GM19455 (cell line): ENCODE measurements at regions not wholly inside any gene's neighbourhood (a gene's known extent, or its start where the extent isn't known, plus 50 kb on each side); places are given as distances from the start of the nearest gene placed in this dataset.

Source experiments
- ATAC-seq: cut with Tn5 transposase; IDR thresholded peaks from one replicate; pipeline ENCODE4 v1.9.1; 2021; ENCODE audit not compliant: unreplicated experiment

- ATAC-seq, result no peak
These were observed 191.1 kb downstream of the MAP2K6 start for GRCh38 chr17:69605571-69605970.

- ATAC-seq, result no peak
These were observed 191.8 kb downstream of the MAP2K6 start for GRCh38 chr17:69606142-69606800.

GRCh38 chr17:69607162-69607834, 192.8 kb downstream of the MAP2K6 start:
- peak; percentile 91 for ATAC-seq

GRCh38 chr17:69608141-69608540, 193.6 kb downstream of the MAP2K6 start:
- no peak for ATAC-seq

- ATAC-seq, result no peak
These were observed 194.4 kb downstream of the MAP2K6 start for GRCh38 chr17:69608808-69609472.

- no peak for ATAC-seq
These were observed 195.2 kb downstream of the MAP2K6 start for GRCh38 chr17:69609473-69610305.

GRCh38 chr17:69620363-69620762, 205.9 kb downstream of the MAP2K6 start:
- ATAC-seq, result no peak

- no peak for ATAC-seq
These were observed 211.0 kb downstream of the MAP2K6 start for GRCh38 chr17:69625474-69625873.

GRCh38 chr17:69630056-69630635, 215.6 kb downstream of the MAP2K6 start:
- no peak for ATAC-seq

GRCh38 chr17:69634844-69635243, 220.3 kb downstream of the MAP2K6 start:
- no peak for ATAC-seq

GRCh38 chr17:69637446-69638156, 223.1 kb downstream of the MAP2K6 start:
- no peak for ATAC-seq

GRCh38 chr17:69639096-69639495, 224.6 kb downstream of the MAP2K6 start:
- ATAC-seq, result no peak

- no peak for ATAC-seq
These were observed 225.6 kb downstream of the MAP2K6 start for GRCh38 chr17:69640073-69640472.

GRCh38 chr17:69643686-69644085, 229.2 kb downstream of the MAP2K6 start:
- ATAC-seq, result no peak

GRCh38 chr17:69646729-69647128, 232.2 kb downstream of the MAP2K6 start:
- no peak for ATAC-seq

- no peak for ATAC-seq
These were observed 236.4 kb downstream of the MAP2K6 start for GRCh38 chr17:69650881-69651280.

- ATAC-seq, result no peak
These were observed 237.4 kb downstream of the MAP2K6 start for GRCh38 chr17:69651921-69652320.

- no peak for ATAC-seq
These were observed 240.7 kb downstream of the MAP2K6 start for GRCh38 chr17:69654981-69655855.

- no peak for ATAC-seq
These were observed 241.4 kb downstream of the MAP2K6 start for GRCh38 chr17:69655902-69656301.
